ENCODE measurements at regions not wholly inside any gene's neighbourhood (a gene's known extent, or its start where the extent isn't known, plus 50 kb on each side); places are given as distances from the start of the nearest gene placed in this dataset.

DNA sequence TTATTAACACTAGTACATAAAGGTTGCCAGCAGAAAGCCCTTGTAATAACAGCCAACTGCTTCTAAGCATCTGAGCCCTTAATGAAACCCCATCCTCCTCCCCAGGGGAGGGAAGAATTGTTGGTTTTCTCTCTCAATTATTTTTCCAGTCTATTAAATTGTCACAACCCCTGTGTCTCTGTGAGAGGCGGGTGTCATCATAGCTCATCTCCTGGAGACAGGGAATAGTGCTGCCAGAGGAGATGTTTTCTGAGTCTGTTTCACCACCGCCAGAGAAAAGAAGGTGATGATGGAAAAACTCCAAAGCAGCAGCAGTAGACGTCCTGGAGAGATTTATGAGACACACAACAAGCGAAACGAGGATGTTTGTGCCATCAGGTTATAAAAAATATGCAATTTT lies 271.1 kb upstream of the NMUR2 start:
- H3K27ac ChIP-seq (ENCODE audit: low read depth, low read length) = no peak overlapping the region
- Mint-ChIP-seq H3K27me3 (ENCODE audit: insufficient read depth) (no peaks in the 10 kb centered on the region), H3K4me1 (peaks cover 5% of the 10 kb centered on the region), H3K36me3 (ENCODE audit: low read depth) (no peaks in the 10 kb centered on the region), H3K9me3 (no peaks in the 10 kb centered on the region), H3K4me3 (no peak overlapping the region), H3K27ac (no peak overlapping the region)
- no peak for DNase-seq
- no peaks in the 10 kb centered on the region for H3K36me3 ChIP-seq (ENCODE audit: control insufficient read depth, insufficient read depth, low read length)
- peaks cover 13% of the 10 kb centered on the region for H3K9me3 ChIP-seq (ENCODE audit: control insufficient read depth, low read length)
- H3K27me3 ChIP-seq (ENCODE audit: control insufficient read depth, insufficient read depth, low read length, poor library complexity, severe bottlenecking) = no peaks in the 10 kb centered on the region
- no peak overlapping the region for H3K9ac ChIP-seq (ENCODE audit: extremely low read depth, low read length, poor library complexity, severe bottlenecking)
- H3K4me3 ChIP-seq (ENCODE audit: low read length) = no peak overlapping the region
- H3K4me1 ChIP-seq (ENCODE audit: control insufficient read depth, insufficient read depth, low read length) = peaks cover 2% of the 10 kb centered on the region
- TF ChIP-seq, protein P1, sequence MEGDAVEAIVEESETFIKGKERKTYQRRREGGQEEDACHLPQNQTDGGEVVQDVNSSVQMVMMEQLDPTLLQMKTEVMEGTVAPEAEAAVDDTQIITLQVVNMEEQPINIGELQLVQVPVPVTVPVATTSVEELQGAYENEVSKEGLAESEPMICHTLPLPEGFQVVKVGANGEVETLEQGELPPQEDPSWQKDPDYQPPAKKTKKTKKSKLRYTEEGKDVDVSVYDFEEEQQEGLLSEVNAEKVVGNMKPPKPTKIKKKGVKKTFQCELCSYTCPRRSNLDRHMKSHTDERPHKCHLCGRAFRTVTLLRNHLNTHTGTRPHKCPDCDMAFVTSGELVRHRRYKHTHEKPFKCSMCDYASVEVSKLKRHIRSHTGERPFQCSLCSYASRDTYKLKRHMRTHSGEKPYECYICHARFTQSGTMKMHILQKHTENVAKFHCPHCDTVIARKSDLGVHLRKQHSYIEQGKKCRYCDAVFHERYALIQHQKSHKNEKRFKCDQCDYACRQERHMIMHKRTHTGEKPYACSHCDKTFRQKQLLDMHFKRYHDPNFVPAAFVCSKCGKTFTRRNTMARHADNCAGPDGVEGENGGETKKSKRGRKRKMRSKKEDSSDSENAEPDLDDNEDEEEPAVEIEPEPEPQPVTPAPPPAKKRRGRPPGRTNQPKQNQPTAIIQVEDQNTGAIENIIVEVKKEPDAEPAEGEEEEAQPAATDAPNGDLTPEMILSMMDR (conservative IDR thresholded peaks at IDR 0.05) = no peak
- WGBS, 2 experiments (ENCODE audit: insufficient coverage in 1 of 2, insufficient read length in 1 of 2) = 81 to 82% methylated on average over 5 of the region's 5 CpGs

GRCh38 chr5:152683205-152683604 lies 278.1 kb upstream of the NMUR2 start:
- Mint-ChIP-seq H3K9me3 (peaks cover 23% of the 10 kb centered on the region), H3K4me1 (no peaks in the 10 kb centered on the region), H3K27ac (no peak overlapping the region), H3K4me3 (no peak overlapping the region), H3K36me3 (ENCODE audit: low read depth) (no peaks in the 10 kb centered on the region), H3K27me3 (ENCODE audit: insufficient read depth) (no peaks in the 10 kb centered on the region)
- Histone ChIP-seq H3K9ac (ENCODE audit: extremely low read depth, low read length, poor library complexity, severe bottlenecking) (no peak overlapping the region), H3K27ac (ENCODE audit: low read depth, low read length) (no peak overlapping the region), H3K36me3 (ENCODE audit: control insufficient read depth, insufficient read depth, low read length) (no peaks in the 10 kb centered on the region), H3K4me3 (ENCODE audit: low read length) (no peak overlapping the region), H3K9me3 (ENCODE audit: control insufficient read depth, low read length) (peaks cover 66% of the 10 kb centered on the region), H3K4me1 (ENCODE audit: control insufficient read depth, insufficient read depth, low read length) (no peaks in the 10 kb centered on the region), H3K27me3 (ENCODE audit: control insufficient read depth, insufficient read depth, low read length, poor library complexity, severe bottlenecking) (no peaks in the 10 kb centered on the region)
- 98 to 100% methylated on average over 1 of the region's 1 CpG for WGBS, 2 experiments (ENCODE audit: insufficient coverage in 1 of 2, insufficient read length in 1 of 2)
- TF ChIP-seq, protein P1 (conservative IDR thresholded peaks at IDR 0.05) = no peak
- DNase-seq = no peak

GRCh38 chr5:152686931-152687330 lies 281.9 kb upstream of the NMUR2 start:
- peak; percentile 62 for DNase-seq
- 91% methylated on average over 4 of the region's 4 CpGs; no CpG with 5 or more reads in 1 of the 2 experiments for WGBS, 2 experiments (ENCODE audit: insufficient coverage in 1 of 2, insufficient read length in 1 of 2)
- Histone ChIP-seq H3K36me3 (ENCODE audit: control insufficient read depth, insufficient read depth, low read length) (no peaks in the 10 kb centered on the region), H3K4me3 (ENCODE audit: low read length) (peak overlapping the region; percentile 53), H3K9ac (ENCODE audit: extremely low read depth, low read length, poor library complexity, severe bottlenecking) (no peak overlapping the region), H3K9me3 (ENCODE audit: control insufficient read depth, low read length) (peaks cover 51% of the 10 kb centered on the region), H3K27me3 (ENCODE audit: control insufficient read depth, insufficient read depth, low read length, poor library complexity, severe bottlenecking) (no peaks in the 10 kb centered on the region), H3K27ac (ENCODE audit: low read depth, low read length) (no peak overlapping the region), H3K4me1 (ENCODE audit: control insufficient read depth, insufficient read depth, low read length) (no peaks in the 10 kb centered on the region)
- Mint-ChIP-seq H3K27ac (no peak overlapping the region), H3K9me3 (peaks cover 23% of the 10 kb centered on the region), H3K36me3 (ENCODE audit: low read depth) (no peaks in the 10 kb centered on the region), H3K4me1 (peaks cover 4% of the 10 kb centered on the region), H3K4me3 (no peak overlapping the region), H3K27me3 (ENCODE audit: insufficient read depth) (no peaks in the 10 kb centered on the region)
- TF ChIP-seq, protein P1 (conservative IDR thresholded peaks at IDR 0.05) = no peak

All from endodermal cell (in vitro differentiated cells).